GM23248 (cell line): ENCODE measurements at regions not wholly inside any gene's neighbourhood (a gene's known extent, or its start where the extent isn't known, plus 50 kb on each side); places are given as distances from the start of the nearest gene placed in this dataset.

Experiments
- EZH2 ChIP-seq: fragments of 200-600 bp; sonication (generic); IDR thresholded peaks from 2 replicates; pipeline ENCODE4 v1.6.1; 2018; ENCODE audit warnings: antibody characterized with exemption, mild to moderate bottlenecking; ENCODE audit not compliant: insufficient read depth, poor library complexity, severe bottlenecking
- EZH2phosphoT487 ChIP-seq: fragments of 200-600 bp; sonication (generic); IDR thresholded peaks from 2 replicates; pipeline ENCODE4 v1.6.1; 2018; ENCODE audit warnings: antibody characterized with exemption, moderate library complexity, mild to moderate bottlenecking, low read depth; ENCODE audit not compliant: insufficient read depth

DNA sequence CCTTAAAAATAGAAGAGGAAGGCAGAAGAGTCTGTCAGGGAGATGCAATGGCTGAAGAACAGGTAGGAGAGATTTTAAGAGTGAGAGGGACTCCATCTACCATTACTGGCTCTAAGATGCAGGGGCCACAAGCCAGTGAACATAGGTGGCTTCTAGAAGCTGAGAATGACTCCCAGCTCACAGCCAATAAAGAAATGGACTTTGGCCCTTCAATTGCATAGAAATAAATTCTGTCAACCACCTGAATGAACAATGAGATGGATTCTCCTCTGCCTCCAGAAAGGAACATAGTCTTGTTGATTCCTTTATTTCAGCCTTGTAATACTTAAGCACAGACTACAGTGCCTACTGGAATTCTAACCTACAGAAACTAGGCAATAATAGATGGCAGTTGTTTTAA, 603.3 kb upstream of the NXPH2 start:
- TF ChIP-seq EZH2 (no peak), EZH2phosphoT487 (no peak)
